ENCODE measurements at regions not wholly inside any gene's neighbourhood (a gene's known extent, or its start where the extent isn't known, plus 50 kb on each side); places are given as distances from the start of the nearest gene placed in this dataset.

DNA sequence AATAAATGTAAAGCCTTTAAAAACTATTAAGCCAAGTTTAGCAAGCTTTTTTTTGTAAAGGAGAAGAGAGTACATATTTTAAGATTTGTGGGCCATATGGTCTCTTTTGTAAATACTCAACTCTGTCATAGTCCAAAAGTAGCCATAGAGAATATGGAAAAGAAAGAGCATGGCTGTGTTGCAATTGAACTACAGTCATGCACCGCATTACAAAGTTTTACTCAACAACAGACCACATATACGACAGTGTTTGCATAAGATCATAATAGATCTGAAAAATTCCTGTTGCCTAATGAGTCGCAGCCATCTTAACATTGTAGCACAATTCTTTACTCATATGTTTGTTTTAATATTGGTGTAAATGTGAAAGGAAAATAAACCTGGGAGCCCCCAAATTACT lies 440.8 kb downstream of the HTR7 start:
- no peaks in the 10 kb centered on the region for H3K4me1 Mint-ChIP-seq
- no peaks in the 10 kb centered on the region for H4K20me1 ChIP-seq (ENCODE audit: control insufficient read depth, insufficient read depth, low read length, poor library complexity, severe bottlenecking)
- H3K27me3 Mint-ChIP-seq: no peaks in the 10 kb centered on the region
- no peak overlapping the region for H3K27ac Mint-ChIP-seq
- H2AFZ ChIP-seq (ENCODE audit: insufficient read depth, low read depth, low read length, poor library complexity, severe bottlenecking): no peak overlapping the region
- H3K4me2 ChIP-seq (replicated peaks; ENCODE audit: low read depth, low read length, poor library complexity, severe bottlenecking): no peak overlapping the region
- H3K4me3 Mint-ChIP-seq: no peak overlapping the region
- ATAC-seq (ENCODE audit: low read depth) (no peak), DNase-seq (no peak)
- H3K36me3 ChIP-seq (replicated peaks in 1 of 2; ENCODE audit: control extremely low read depth in 1 of 2, control insufficient read depth in 1 of 2, extremely low read depth in 1 of 2, insufficient read depth in 2 of 2, low read length in 1 of 2): no peaks in the 10 kb centered on the region
- CTCF ChIA-PET: no interaction called here
- no peak overlapping the region for H3K27ac ChIP-seq (ENCODE audit: low read length in 2 of 2)
- no CpG with 5 or more reads among the region's 3 CpGs for WGBS (ENCODE audit: insufficient coverage)
- no peaks in the 10 kb centered on the region for H3K9me3 Mint-ChIP-seq (ENCODE audit: insufficient read depth)
- TF ChIP-seq EZH2 (IDR thresholded peaks at IDR 0.05; ENCODE audit: borderline replicate concordance, insufficient read depth, low read depth, low read length, poor library complexity, severe bottlenecking): no peak
- TF ChIP-seq, protein P1, sequence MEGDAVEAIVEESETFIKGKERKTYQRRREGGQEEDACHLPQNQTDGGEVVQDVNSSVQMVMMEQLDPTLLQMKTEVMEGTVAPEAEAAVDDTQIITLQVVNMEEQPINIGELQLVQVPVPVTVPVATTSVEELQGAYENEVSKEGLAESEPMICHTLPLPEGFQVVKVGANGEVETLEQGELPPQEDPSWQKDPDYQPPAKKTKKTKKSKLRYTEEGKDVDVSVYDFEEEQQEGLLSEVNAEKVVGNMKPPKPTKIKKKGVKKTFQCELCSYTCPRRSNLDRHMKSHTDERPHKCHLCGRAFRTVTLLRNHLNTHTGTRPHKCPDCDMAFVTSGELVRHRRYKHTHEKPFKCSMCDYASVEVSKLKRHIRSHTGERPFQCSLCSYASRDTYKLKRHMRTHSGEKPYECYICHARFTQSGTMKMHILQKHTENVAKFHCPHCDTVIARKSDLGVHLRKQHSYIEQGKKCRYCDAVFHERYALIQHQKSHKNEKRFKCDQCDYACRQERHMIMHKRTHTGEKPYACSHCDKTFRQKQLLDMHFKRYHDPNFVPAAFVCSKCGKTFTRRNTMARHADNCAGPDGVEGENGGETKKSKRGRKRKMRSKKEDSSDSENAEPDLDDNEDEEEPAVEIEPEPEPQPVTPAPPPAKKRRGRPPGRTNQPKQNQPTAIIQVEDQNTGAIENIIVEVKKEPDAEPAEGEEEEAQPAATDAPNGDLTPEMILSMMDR (IDR thresholded peaks at IDR 0.05): no peak
- POLR2A ChIA-PET: no interaction called here
- no peaks in the 10 kb centered on the region for H3K79me2 ChIP-seq (ENCODE audit: control insufficient read depth, insufficient read depth, low read length)
- H3K9ac ChIP-seq (ENCODE audit: low read length): no peak overlapping the region
- H3K4me1 ChIP-seq (ENCODE audit: control insufficient read depth in 2 of 2, insufficient read depth in 2 of 2, low read length in 2 of 2): no peaks in the 10 kb centered on the region
- no peak overlapping the region for H3K4me3 ChIP-seq (ENCODE audit: control extremely low read depth in 1 of 5, extremely low read depth in 1 of 5, insufficient read depth in 1 of 5, low read depth in 2 of 5, low read length in 4 of 5)
- H3K9me3 ChIP-seq (ENCODE audit: control extremely low read depth in 1 of 3, control insufficient read depth in 2 of 3, insufficient read depth in 1 of 3, low read length in 2 of 3): no peaks in the 10 kb centered on the region
- no peaks in the 10 kb centered on the region for H3K27me3 ChIP-seq (replicated peaks in 1 of 4; ENCODE audit: control extremely low read depth in 1 of 4, control insufficient read depth in 3 of 4, insufficient read depth in 4 of 4, low read length in 3 of 4)
- intact Hi-C loops (cut with micrococcal nuclease): no loop called here

DNA sequence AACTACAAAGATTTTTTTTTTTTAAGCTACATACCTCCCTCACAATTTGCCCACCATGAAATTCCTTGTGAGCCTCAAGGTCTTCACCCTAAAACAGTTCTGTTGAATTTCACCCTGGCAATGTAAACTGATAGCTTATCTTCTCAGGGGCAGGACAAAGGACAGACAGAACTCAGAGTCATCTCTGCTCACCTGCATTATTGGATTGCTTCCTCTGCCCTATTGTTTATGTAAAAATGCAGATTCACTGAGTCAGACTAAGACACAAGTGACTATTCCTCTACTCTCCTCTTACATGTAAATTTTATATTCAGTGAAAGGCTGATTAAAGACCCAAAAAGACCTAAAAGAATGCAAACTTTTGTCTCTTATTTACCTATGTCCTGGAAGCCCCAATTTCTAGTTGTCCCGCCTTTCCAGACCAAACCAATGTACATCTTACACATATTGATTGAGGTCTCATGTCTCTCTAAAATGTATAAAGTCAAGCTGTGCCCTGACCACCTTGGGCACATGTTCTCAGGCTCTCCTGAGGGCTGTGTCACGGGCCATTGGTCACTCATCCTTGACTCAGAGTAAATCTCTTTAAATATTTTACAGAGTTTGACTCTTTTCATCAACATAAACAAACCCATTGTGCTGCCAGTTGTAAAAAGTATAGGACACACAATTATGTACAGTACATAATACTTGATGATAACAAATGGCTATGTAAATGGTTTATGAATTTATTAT lies 440.2 kb downstream of the HTR7 start:
- Histone ChIP-seq H4K20me1 (ENCODE audit: control insufficient read depth, insufficient read depth, low read length, poor library complexity, severe bottlenecking) (no peaks in the 10 kb centered on the region), H3K9ac (ENCODE audit: low read length) (no peak overlapping the region), H3K9me3 (ENCODE audit: control extremely low read depth in 1 of 3, control insufficient read depth in 2 of 3, insufficient read depth in 1 of 3, low read length in 2 of 3) (no peaks in the 10 kb centered on the region), H3K4me2 (replicated peaks; ENCODE audit: low read depth, low read length, poor library complexity, severe bottlenecking) (no peak overlapping the region), H3K27me3 (replicated peaks in 1 of 4; ENCODE audit: control extremely low read depth in 1 of 4, control insufficient read depth in 3 of 4, insufficient read depth in 4 of 4, low read length in 3 of 4) (no peaks in the 10 kb centered on the region), H3K79me2 (ENCODE audit: control insufficient read depth, insufficient read depth, low read length) (no peaks in the 10 kb centered on the region), H3K4me3 (ENCODE audit: control extremely low read depth in 1 of 5, extremely low read depth in 1 of 5, insufficient read depth in 1 of 5, low read depth in 2 of 5, low read length in 4 of 5) (no peak overlapping the region), H3K27ac (ENCODE audit: low read length in 2 of 2) (no peak overlapping the region), H3K36me3 (replicated peaks in 1 of 2; ENCODE audit: control extremely low read depth in 1 of 2, control insufficient read depth in 1 of 2, extremely low read depth in 1 of 2, insufficient read depth in 2 of 2, low read length in 1 of 2) (no peaks in the 10 kb centered on the region), H3K4me1 (ENCODE audit: control insufficient read depth in 2 of 2, insufficient read depth in 2 of 2, low read length in 2 of 2) (no peaks in the 10 kb centered on the region), H2AFZ (ENCODE audit: insufficient read depth, low read depth, low read length, poor library complexity, severe bottlenecking) (no peak overlapping the region)
- ATAC-seq (ENCODE audit: low read depth) (no peak), DNase-seq (no peak)
- Mint-ChIP-seq H3K9me3 (ENCODE audit: insufficient read depth) (no peaks in the 10 kb centered on the region), H3K27me3 (no peaks in the 10 kb centered on the region), H3K4me1 (no peaks in the 10 kb centered on the region), H3K4me3 (no peak overlapping the region), H3K27ac (no peak overlapping the region)
- no peak for TF ChIP-seq EZH2 (IDR thresholded peaks at IDR 0.05; ENCODE audit: borderline replicate concordance, insufficient read depth, low read depth, low read length, poor library complexity, severe bottlenecking)
- TF ChIP-seq, protein P1 (IDR thresholded peaks at IDR 0.05): no peak
- CTCF ChIA-PET: no interaction called here
- POLR2A ChIA-PET: no interaction called here
- intact Hi-C loops (cut with micrococcal nuclease): no loop called here
- WGBS (ENCODE audit: insufficient coverage): 30% methylated on average over 2 of the region's 2 CpGs

Measured in B cell (primary cell).